Natural killer cell (primary cell): ENCODE measurements at regions not wholly inside any gene's neighbourhood (a gene's known extent, or its start where the extent isn't known, plus 50 kb on each side); places are given as distances from the start of the nearest gene placed in this dataset.

ENCODE experiments used
- ATAC-seq, 3 donors: fragments of 150-1000 bp in 2 of 3; fragments of 200-7000 bp in 1 of 3; cut with Tn5 transposase; 1 replicate in 1 of 3; 2 replicates in 2 of 3; pipeline ENCODE4 v1.10.0; 2021; ENCODE audit warnings: mild to moderate bottlenecking in 2 of 3, moderate library complexity in 2 of 3
- DNase-seq, 2 donors: peaks; one replicate each; pipeline versions ENCODE4 v3.0.0 to v3.0.0-alpha.2; 2013 to 2021; ENCODE audit warnings: mixed read lengths in 1 of 2
- H3K27ac ChIP-seq: one replicate; pipeline ENCODE4 v1.5.1; 2013; ENCODE audit warnings: mild to moderate bottlenecking, low read length
- H3K27me3 ChIP-seq: one replicate; pipeline ENCODE4 v1.6.1; 2013; ENCODE audit warnings: low read length; ENCODE audit not compliant: control insufficient read depth, insufficient read depth
- H3K36me3 ChIP-seq: one replicate; pipeline ENCODE4 v1.6.1; 2013; ENCODE audit warnings: low read length; ENCODE audit not compliant: control insufficient read depth, insufficient read depth
- H3K4me1 ChIP-seq: one replicate; pipeline ENCODE4 v1.6.1; 2013; ENCODE audit warnings: low read length; ENCODE audit not compliant: control insufficient read depth, insufficient read depth
- H3K4me3 ChIP-seq: one replicate; pipeline ENCODE4 v1.5.1; 2013; ENCODE audit warnings: low read length
- H3K9me3 ChIP-seq: one replicate; pipeline ENCODE4 v1.6.1; 2013; ENCODE audit warnings: low read length; ENCODE audit not compliant: control insufficient read depth, insufficient read depth
- H3K27ac Mint-ChIP-seq, 2 donors: one replicate each; pipeline ENCODE4 v1.8.0; 2022; ENCODE audit warnings: mild to moderate bottlenecking in 2 of 2, mixed read lengths in 2 of 2, moderate library complexity in 1 of 2
- H3K27me3 Mint-ChIP-seq, 2 donors: one replicate each; pipeline ENCODE4 v1.8.0; 2022; ENCODE audit warnings: low read depth in 2 of 2, mixed read lengths in 2 of 2
- H3K36me3 Mint-ChIP-seq: one replicate; pipeline ENCODE4 v1.8.0; 2022; ENCODE audit warnings: mixed read lengths
- H3K4me1 Mint-ChIP-seq, 2 donors: one replicate each; pipeline ENCODE4 v1.8.0; 2022; ENCODE audit warnings: mixed read lengths in 2 of 2
- H3K4me3 Mint-ChIP-seq: one replicate; pipeline ENCODE4 v1.8.0; 2022; ENCODE audit warnings: mild to moderate bottlenecking, moderate library complexity, mixed read lengths
- H3K9me3 Mint-ChIP-seq, 2 donors: one replicate each; pipeline ENCODE4 v1.8.0; 2022; ENCODE audit warnings: mixed read lengths in 2 of 2
- WGBS: methylation state at CpG from one replicate; pipeline ENCODE4 v1.1.7; 2013; ENCODE audit warnings: missing lambda C conversion rate; ENCODE audit not compliant: insufficient coverage; 5-methylcytosine and 5-hydroxymethylcytosine counted together
- intact Hi-C: fragments of 100-400 bp; cut with micrococcal nuclease; formaldehyde crosslinking; loops from one replicate; pipeline ENCODE4 v1.14.2; 2022
- TF ChIP-seq, protein P1 (sequence below): fragments of 200-600 bp; IDR thresholded peaks from one replicate; pipeline ENCODE4 v1.8.0; 2022; ENCODE audit warnings: antibody characterized with exemption

GRCh38 chr2:126385441-126385840 is 270.5 kb upstream of the GYPC start:
- no peak for DNase-seq
- Histone ChIP-seq H3K4me3 (no peak overlapping the region), H3K27me3 (no peaks in the 10 kb centered on the region), H3K27ac (no peak overlapping the region), H3K9me3 (peaks cover 4% of the 10 kb centered on the region), H3K36me3 (no peaks in the 10 kb centered on the region), H3K4me1 (no peaks in the 10 kb centered on the region)
- peaks cover 13% of the 10 kb centered on the region for H3K36me3 Mint-ChIP-seq
- H3K4me1 Mint-ChIP-seq, result no peaks in the 10 kb centered on the region
- H3K27me3 Mint-ChIP-seq, result no peaks in the 10 kb centered on the region
- ATAC-seq, result no peak
- no peak overlapping the region for H3K4me3 Mint-ChIP-seq
- TF ChIP-seq, protein P1, sequence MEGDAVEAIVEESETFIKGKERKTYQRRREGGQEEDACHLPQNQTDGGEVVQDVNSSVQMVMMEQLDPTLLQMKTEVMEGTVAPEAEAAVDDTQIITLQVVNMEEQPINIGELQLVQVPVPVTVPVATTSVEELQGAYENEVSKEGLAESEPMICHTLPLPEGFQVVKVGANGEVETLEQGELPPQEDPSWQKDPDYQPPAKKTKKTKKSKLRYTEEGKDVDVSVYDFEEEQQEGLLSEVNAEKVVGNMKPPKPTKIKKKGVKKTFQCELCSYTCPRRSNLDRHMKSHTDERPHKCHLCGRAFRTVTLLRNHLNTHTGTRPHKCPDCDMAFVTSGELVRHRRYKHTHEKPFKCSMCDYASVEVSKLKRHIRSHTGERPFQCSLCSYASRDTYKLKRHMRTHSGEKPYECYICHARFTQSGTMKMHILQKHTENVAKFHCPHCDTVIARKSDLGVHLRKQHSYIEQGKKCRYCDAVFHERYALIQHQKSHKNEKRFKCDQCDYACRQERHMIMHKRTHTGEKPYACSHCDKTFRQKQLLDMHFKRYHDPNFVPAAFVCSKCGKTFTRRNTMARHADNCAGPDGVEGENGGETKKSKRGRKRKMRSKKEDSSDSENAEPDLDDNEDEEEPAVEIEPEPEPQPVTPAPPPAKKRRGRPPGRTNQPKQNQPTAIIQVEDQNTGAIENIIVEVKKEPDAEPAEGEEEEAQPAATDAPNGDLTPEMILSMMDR, result no peak
- H3K9me3 Mint-ChIP-seq, result peaks cover 8 to 13% of the 10 kb centered on the region in 2 donors
- H3K27ac Mint-ChIP-seq, result no peak overlapping the region
- intact Hi-C loops, result no loop called here

GRCh38 chr2:126385983-126386382 is 270.0 kb upstream of the GYPC start:
- Histone ChIP-seq H3K4me3 (no peak overlapping the region), H3K4me1 (no peaks in the 10 kb centered on the region), H3K27me3 (no peaks in the 10 kb centered on the region), H3K36me3 (no peaks in the 10 kb centered on the region), H3K27ac (no peak overlapping the region), H3K9me3 (peaks cover 4% of the 10 kb centered on the region)
- ATAC-seq (no peak), DNase-seq (no peak)
- H3K36me3 Mint-ChIP-seq, result peaks cover 13% of the 10 kb centered on the region
- H3K27me3 Mint-ChIP-seq, result no peaks in the 10 kb centered on the region
- H3K4me1 Mint-ChIP-seq, result no peaks in the 10 kb centered on the region
- H3K4me3 Mint-ChIP-seq, result no peak overlapping the region
- H3K9me3 Mint-ChIP-seq, result peaks cover 8 to 13% of the 10 kb centered on the region in 2 donors
- H3K27ac Mint-ChIP-seq, result no peak overlapping the region
- TF ChIP-seq, protein P1, result no peak
- intact Hi-C loops, result no loop called here

DNA sequence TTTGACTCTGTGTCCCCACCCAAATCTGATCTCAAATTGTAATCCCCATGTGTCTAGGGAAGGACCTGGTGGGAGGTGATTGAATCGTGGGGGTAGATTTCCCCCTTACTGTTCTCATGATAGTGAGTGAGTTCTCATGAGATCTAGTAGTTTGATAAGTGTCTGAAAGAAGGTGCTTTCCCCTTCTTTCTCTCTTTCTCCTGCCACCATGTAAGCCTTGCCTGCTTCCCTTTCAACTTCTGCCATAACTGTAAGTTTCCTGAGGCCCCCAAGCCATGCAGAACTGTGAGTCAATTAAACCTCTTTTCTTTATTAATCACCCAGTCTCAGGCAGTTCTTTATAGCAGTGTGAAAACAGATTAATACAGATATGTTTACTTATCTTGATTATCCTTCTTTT is 266.5 kb upstream of the GYPC start:
- Mint-ChIP-seq H3K27me3 (no peaks in the 10 kb centered on the region), H3K27ac (no peak overlapping the region), H3K4me1 (no peaks in the 10 kb centered on the region), H3K4me3 (no peak overlapping the region), H3K9me3 (peaks cover 6 to 11% of the 10 kb centered on the region in 2 donors), H3K36me3 (peaks cover 13% of the 10 kb centered on the region)
- ATAC-seq (no peak), DNase-seq (no peak)
- Histone ChIP-seq H3K4me1 (no peaks in the 10 kb centered on the region), H3K4me3 (no peak overlapping the region), H3K27ac (no peak overlapping the region), H3K27me3 (no peaks in the 10 kb centered on the region), H3K36me3 (no peaks in the 10 kb centered on the region), H3K9me3 (peaks cover 4% of the 10 kb centered on the region)
- no CpG with 5 or more reads among the region's 1 CpG for whole genome bisulfite sequencing
- TF ChIP-seq, protein P1, result no peak
- intact Hi-C loops, result no loop called here

- no peaks in the 10 kb centered on the region for H3K4me1 ChIP-seq
- Mint-ChIP-seq H3K27me3 (no peaks in the 10 kb centered on the region), H3K27ac (no peak overlapping the region), H3K4me1 (no peaks in the 10 kb centered on the region), H3K4me3 (no peak overlapping the region), H3K9me3 (peaks cover 0 to 2% of the 10 kb centered on the region in 2 donors), H3K36me3 (no peaks in the 10 kb centered on the region)
- H3K36me3 ChIP-seq, result no peaks in the 10 kb centered on the region
- WGBS, result 65% methylated on average over 1 of the region's 2 CpGs
- no peaks in the 10 kb centered on the region for H3K27me3 ChIP-seq
- TF ChIP-seq, protein P1, result no peak
- intact Hi-C loops, result loop anchor here (10.0 kb wide), 1 partner anchor 382 kb away; no protein-coding TSS in a partner anchor
- H3K9me3 ChIP-seq, result peaks cover 3% of the 10 kb centered on the region
- H3K4me3 ChIP-seq, result no peak overlapping the region
- ATAC-seq (no peak), DNase-seq (no peak)
- no peak overlapping the region for H3K27ac ChIP-seq
Observed at GRCh38 chr2:126392889-126393288, 263.1 kb upstream of the GYPC start.
